Esophagus squamous epithelium (tissue), 5 donors: ENCODE measurements at regions not wholly inside any gene's neighbourhood (a gene's known extent, or its start where the extent isn't known, plus 50 kb on each side); places are given as distances from the start of the nearest gene placed in this dataset.

Source experiments
- DNase-seq: peaks from one replicate; lab custom pipeline; 2025; lab: John Stamatoyannopoulos, UW
- H3K27ac ChIP-seq, 4 donors: fragments of 200-600 bp; sonication (generic); one replicate each; pipeline ENCODE4 v1.5.1; 2016 to 2019; ENCODE audit warnings: mild to moderate bottlenecking in 1 of 4
- H3K27me3 ChIP-seq, 4 donors: fragments of 200-600 bp; sonication (generic); 1 replicate in 3 of 4; 2 replicates in 1 of 4; pipeline versions ENCODE4 v1.5.1 to v1.6.0; 2017 to 2021; ENCODE audit warnings: antibody characterized with exemption in 1 of 4
- H3K36me3 ChIP-seq, 3 donors: fragments of 200-600 bp; sonication (generic); one replicate each; pipeline ENCODE4 v1.5.1; 2016 to 2019
- H3K4me1 ChIP-seq, 3 donors: fragments of 200-600 bp; sonication (generic); one replicate each; pipeline ENCODE4 v1.5.1; 2017 to 2019
- H3K4me3 ChIP-seq, 4 donors: fragments of 200-600 bp; sonication (generic); 1 replicate in 3 of 4; 2 replicates in 1 of 4; pipeline ENCODE4 v1.5.1; 2016 to 2019; ENCODE audit warnings: mild to moderate bottlenecking in 2 of 4, moderate library complexity in 1 of 4
- H3K9me3 ChIP-seq, 3 donors: fragments of 200-600 bp; sonication (generic); one replicate each; pipeline ENCODE4 v1.5.1; 2016 to 2019
- CTCF ChIP-seq, 6 experiments: fragments of 450-650 bp in 4 of 6; fragments of 200-600 bp in 2 of 6; sonication (generic) in 2 of 6; IDR thresholded peaks; one replicate each; pipeline ENCODE4 v1.5.1; 2016 to 2019; ENCODE audit warnings: antibody characterized with exemption in 6 of 6, mild to moderate bottlenecking in 4 of 6, moderate library complexity in 4 of 6
- POLR2A ChIP-seq, 4 donors: fragments of 450-650 bp; IDR thresholded peaks; one replicate each; pipeline ENCODE4 v1.6.1; 2017; ENCODE audit warnings: antibody characterized with exemption in 4 of 4, mild to moderate bottlenecking in 4 of 4, moderate library complexity in 3 of 4
- WGBS, 2 donors: methylation state at CpG; one replicate each; pipeline ENCODE4 v1.1.5; 2018; 5-methylcytosine and 5-hydroxymethylcytosine counted together
- intact Hi-C: fragments of 100-400 bp; cut with DNase I; formaldehyde crosslinking; loops from one replicate; pipeline ENCODE4 v1.15.0; 2022
- donor health status: DM: yes; HTN: yes; CAD: no.

GRCh38 chr5:82745016-82745415 is 332.2 kb downstream of the TMEM167A start:
- Histone ChIP-seq H3K4me3 (no peak overlapping the region), H3K27ac (no peak overlapping the region), H3K4me1 (no peaks in the 10 kb centered on the region), H3K9me3 (no peaks in the 10 kb centered on the region), H3K27me3 (no peaks in the 10 kb centered on the region), H3K36me3 (no peaks in the 10 kb centered on the region)
- no peak for TF ChIP-seq CTCF (IDR thresholded peaks at IDR 0.05)
- TF ChIP-seq POLR2A (IDR thresholded peaks at IDR 0.05) = no peak
- DNase-seq = no peak
- WGBS, 2 donors = 62 to 70% methylated on average over 2 of the region's 2 CpGs
- intact Hi-C loops = no loop called here

- Histone ChIP-seq H3K27me3 (no peaks in the 10 kb centered on the region), H3K27ac (no peak overlapping the region), H3K4me3 (no peak overlapping the region), H3K36me3 (no peaks in the 10 kb centered on the region), H3K9me3 (no peaks in the 10 kb centered on the region), H3K4me1 (no peaks in the 10 kb centered on the region)
- TF ChIP-seq POLR2A (IDR thresholded peaks at IDR 0.05) = no peak
- no peak for TF ChIP-seq CTCF (IDR thresholded peaks at IDR 0.05)
- intact Hi-C loops = no loop called here
- no peak for DNase-seq
- WGBS, 2 donors = 48 to 65% methylated on average over 6 of the region's 6 CpGs
Measured at GRCh38 chr5:82738681-82739269, 338.4 kb downstream of the TMEM167A start.

GRCh38 chr5:82735160-82735789 is 341.9 kb downstream of the TMEM167A start:
- DNase-seq = no peak
- H3K4me3 ChIP-seq = no peak overlapping the region
- intact Hi-C loops = no loop called here

GRCh38 chr5:82734347-82734746 is 342.8 kb downstream of the TMEM167A start:
- TF ChIP-seq CTCF (IDR thresholded peaks at IDR 0.05) = no peak

More at GRCh38 chr5:82735160-82735789, 341.9 kb downstream of the TMEM167A start:
- Histone ChIP-seq H3K4me1 (no peaks in the 10 kb centered on the region), H3K9me3 (no peaks in the 10 kb centered on the region), H3K36me3 (no peaks in the 10 kb centered on the region), H3K27me3 (no peaks in the 10 kb centered on the region), H3K27ac (no peak overlapping the region)
- TF ChIP-seq POLR2A (IDR thresholded peaks at IDR 0.05) (no peak), CTCF (IDR thresholded peaks at IDR 0.05) (no peak)
- WGBS, 2 donors = 46 to 60% methylated on average over 3 of the region's 3 CpGs

GRCh38 chr5:82730913-82731312 is 346.3 kb downstream of the TMEM167A start:
- H3K36me3 ChIP-seq = no peaks in the 10 kb centered on the region
- no peaks in the 10 kb centered on the region for H3K9me3 ChIP-seq
- no peak for DNase-seq
- TF ChIP-seq POLR2A (IDR thresholded peaks at IDR 0.05) (no peak), CTCF (IDR thresholded peaks at IDR 0.05) (no peak)
- intact Hi-C loops = no loop called here
- no peaks in the 10 kb centered on the region for H3K4me1 ChIP-seq
- no peak overlapping the region for H3K4me3 ChIP-seq
- H3K27me3 ChIP-seq = no peaks in the 10 kb centered on the region
- H3K27ac ChIP-seq = no peak overlapping the region
- WGBS, 2 donors = 72 to 74% methylated on average over 7 of the region's 7 CpGs

More at GRCh38 chr5:82734347-82734746, 342.8 kb downstream of the TMEM167A start:
- intact Hi-C loops = no loop called here
- H3K9me3 ChIP-seq = no peaks in the 10 kb centered on the region
- H3K36me3 ChIP-seq = no peaks in the 10 kb centered on the region
- 53 to 62% methylated on average over 5 of the region's 5 CpGs for WGBS, 2 donors
- no peaks in the 10 kb centered on the region for H3K4me1 ChIP-seq
- no peak overlapping the region for H3K27ac ChIP-seq
- H3K27me3 ChIP-seq = no peaks in the 10 kb centered on the region
- DNase-seq = no peak
- H3K4me3 ChIP-seq = no peak overlapping the region
